Activated naive CD4-positive, alpha-beta T cell treated with anti-CD3 and anti-CD28 coated beads, Interleukin-2, amount 10 ng/mL, durations not matched to agents 7 days and 5 days (primary cell): ENCODE measurements at regions not wholly inside any gene's neighbourhood (a gene's known extent, or its start where the extent isn't known, plus 50 kb on each side); places are given as distances from the start of the nearest gene placed in this dataset.
"Not testable (repeated sequence)": the region's sequence is repeated elsewhere in the genome, so short reads cannot be mapped to it uniquely, and the experiment has no call there.

ENCODE experiments used
- CTCF ChIA-PET: fragments of 350-600 bp; sonication (Branson Sonifier 250); formaldehyde crosslinking; loops from one replicate; lab custom pipeline; 2021; ENCODE audit warnings: antibody characterized with exemption; lab: Charles Lee
- DNase-seq: peaks from one replicate; pipeline ENCODE4 v3.0.0-alpha.2; 2020
- H3K27ac Mint-ChIP-seq: one replicate; pipeline ENCODE4 v1.8.0; 2021; ENCODE audit warnings: mild to moderate bottlenecking, moderate library complexity, mixed read lengths
- H3K27me3 Mint-ChIP-seq: one replicate; pipeline ENCODE4 v1.8.0; 2021; ENCODE audit warnings: mild to moderate bottlenecking, mixed read lengths
- H3K36me3 Mint-ChIP-seq: one replicate; pipeline ENCODE4 v1.8.0; 2021; ENCODE audit warnings: mixed read lengths
- H3K4me1 Mint-ChIP-seq: one replicate; pipeline ENCODE4 v1.8.0; 2021; ENCODE audit warnings: mixed read lengths
- H3K4me3 Mint-ChIP-seq: one replicate; pipeline ENCODE4 v1.8.0; 2021; ENCODE audit warnings: mild to moderate bottlenecking, moderate library complexity, mixed read lengths
- H3K9me3 Mint-ChIP-seq: one replicate; pipeline ENCODE4 v1.8.0; 2021; ENCODE audit warnings: mixed read lengths

DNA sequence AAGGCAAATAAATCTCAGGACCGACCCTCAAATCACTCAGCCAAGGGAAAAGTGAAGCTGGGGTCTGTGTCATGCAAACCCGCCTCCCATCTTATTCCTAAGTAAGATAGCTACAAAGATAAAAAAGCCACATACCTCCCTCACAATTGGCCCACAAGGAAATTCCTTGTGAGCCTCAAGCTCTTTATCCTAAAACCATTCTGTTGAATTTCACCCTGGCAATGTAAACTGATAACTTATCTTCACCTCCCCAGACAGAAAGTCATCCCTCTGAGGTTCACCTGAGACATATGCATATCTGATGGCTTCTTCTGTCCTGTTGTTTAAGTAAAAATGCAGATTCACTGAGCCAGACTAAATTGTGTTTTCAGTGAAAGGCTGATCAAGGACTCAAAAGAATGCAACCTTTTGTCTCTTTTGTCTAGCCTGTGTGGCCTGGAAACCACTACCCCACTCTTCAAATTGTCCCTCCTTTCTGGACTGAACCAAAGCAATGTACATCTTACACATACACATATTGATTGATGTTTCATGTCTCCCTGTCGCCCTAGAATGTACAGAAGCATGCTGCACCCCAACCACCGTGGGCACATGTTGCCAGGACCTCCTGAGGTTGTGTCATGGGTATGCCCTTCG is 91.3 kb downstream of the MFAP3L start:
- H3K9me3 Mint-ChIP-seq: no peaks in the 10 kb centered on the region
- H3K4me3 Mint-ChIP-seq: no peak overlapping the region
- peaks cover 4% of the 10 kb centered on the region for H3K27me3 Mint-ChIP-seq
- H3K27ac Mint-ChIP-seq: no peak overlapping the region
- H3K4me1 Mint-ChIP-seq: no peaks in the 10 kb centered on the region
- no peak for DNase-seq
- no peaks in the 10 kb centered on the region for H3K36me3 Mint-ChIP-seq
- CTCF ChIA-PET: no interaction called here

DNA sequence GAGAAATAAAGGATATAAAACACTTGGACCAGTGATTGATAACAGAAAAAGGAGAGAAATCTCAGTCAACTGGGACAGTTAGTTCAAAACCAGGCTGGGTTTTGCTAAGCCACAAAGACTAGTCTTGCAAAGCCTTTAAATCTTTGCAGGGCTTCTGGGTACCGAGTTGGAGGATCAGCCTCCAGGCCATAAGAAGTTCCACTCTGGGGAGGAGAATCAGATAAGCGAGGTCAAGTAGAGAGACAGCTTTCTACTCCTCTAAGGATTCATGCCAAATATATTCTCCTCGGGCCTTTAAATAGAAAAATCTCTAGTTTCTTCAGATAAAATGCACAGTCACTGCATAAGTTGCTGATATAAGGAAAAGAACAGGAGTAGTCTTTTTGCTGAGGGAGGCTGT is 92.7 kb downstream of the MFAP3L start:
- no peak overlapping the region for H3K27ac Mint-ChIP-seq
- no peak for DNase-seq
- H3K9me3 Mint-ChIP-seq: no peaks in the 10 kb centered on the region
- CTCF ChIA-PET: no interaction called here
- no peak overlapping the region for H3K4me3 Mint-ChIP-seq
- peaks cover 4% of the 10 kb centered on the region for H3K27me3 Mint-ChIP-seq
- H3K36me3 Mint-ChIP-seq: no peaks in the 10 kb centered on the region
- H3K4me1 Mint-ChIP-seq: no peaks in the 10 kb centered on the region

DNA sequence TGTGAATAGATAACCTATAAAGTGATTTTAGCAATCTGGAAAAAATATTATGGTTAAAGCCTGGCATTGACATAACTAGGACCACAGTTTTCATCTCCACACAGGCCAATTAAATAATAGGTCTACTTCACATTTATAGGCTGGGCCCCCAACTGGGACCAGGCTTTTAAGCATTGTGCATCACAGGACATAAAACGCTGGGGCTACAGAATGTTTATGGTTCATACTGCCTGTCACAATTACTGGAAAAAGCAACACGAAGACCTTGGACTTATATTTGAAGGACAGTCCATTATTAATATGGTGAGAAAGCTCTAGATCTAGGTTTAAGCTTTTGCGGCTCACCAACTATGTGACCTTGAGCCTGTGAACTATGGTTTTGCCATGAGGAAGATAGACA is 94.2 kb downstream of the MFAP3L start:
- CTCF ChIA-PET: no interaction called here
- Mint-ChIP-seq H3K27ac (no peak overlapping the region), H3K4me1 (no peaks in the 10 kb centered on the region), H3K9me3 (no peaks in the 10 kb centered on the region), H3K4me3 (no peak overlapping the region), H3K27me3 (peaks cover 4% of the 10 kb centered on the region), H3K36me3 (no peaks in the 10 kb centered on the region)
- no peak for DNase-seq

DNA sequence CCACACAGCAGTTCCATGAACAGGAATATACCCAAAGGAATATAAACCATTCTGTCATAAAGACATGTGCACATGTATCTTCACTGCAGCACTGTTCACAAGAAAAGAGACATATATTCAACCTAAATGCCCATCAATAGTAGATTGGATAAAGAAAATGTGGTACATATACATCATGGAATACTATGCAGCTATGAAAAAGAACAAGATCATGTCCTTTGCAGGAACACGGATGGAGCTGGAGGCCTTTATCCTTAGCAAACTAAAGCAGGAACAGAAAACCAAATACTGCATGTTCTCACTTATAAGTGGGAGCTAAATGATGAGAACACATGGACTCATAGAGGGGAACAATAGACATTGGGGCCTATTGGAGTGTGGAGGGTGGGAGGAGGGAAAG is 95.4 kb downstream of the MFAP3L start:
- DNase-seq, H3K36me3 Mint-ChIP-seq, H3K4me1 Mint-ChIP-seq, H3K4me3 Mint-ChIP-seq, CTCF ChIA-PET, H3K9me3 Mint-ChIP-seq, H3K27me3 Mint-ChIP-seq, H3K27ac Mint-ChIP-seq: not testable (repeated sequence)

- Mint-ChIP-seq H3K9me3 (no peaks in the 10 kb centered on the region), H3K4me3 (no peak overlapping the region), H3K4me1 (no peaks in the 10 kb centered on the region), H3K27me3 (peaks cover 4% of the 10 kb centered on the region), H3K27ac (no peak overlapping the region), H3K36me3 (no peaks in the 10 kb centered on the region)
- CTCF ChIA-PET: no interaction called here
- DNase-seq: no peak
Measured at GRCh38 chr4:169927280-169927679, 98.9 kb downstream of the MFAP3L start.

DNA sequence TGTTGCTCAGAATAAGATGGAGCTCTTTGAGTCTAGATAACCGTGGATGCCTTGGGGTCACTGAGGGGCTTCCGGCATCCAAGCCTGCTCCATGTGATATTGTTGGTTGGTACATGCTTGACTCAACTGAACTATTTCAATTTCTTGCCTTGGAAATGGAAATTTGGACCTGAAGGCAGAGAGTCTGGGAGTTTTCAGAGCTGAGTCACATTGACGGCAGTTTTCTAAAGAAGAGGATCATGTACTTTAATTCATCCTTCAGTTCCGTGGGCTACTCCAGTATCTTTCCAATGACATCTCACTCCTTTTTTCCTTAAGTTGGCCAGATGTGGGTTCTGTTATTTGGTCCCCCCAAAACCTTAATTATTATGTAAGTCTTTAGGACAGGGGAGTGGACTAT is 100.5 kb downstream of the MFAP3L start:
- Mint-ChIP-seq H3K4me3 (no peak overlapping the region), H3K27me3 (peaks cover 4% of the 10 kb centered on the region), H3K27ac (no peak overlapping the region), H3K36me3 (no peaks in the 10 kb centered on the region), H3K9me3 (no peaks in the 10 kb centered on the region), H3K4me1 (no peaks in the 10 kb centered on the region)
- DNase-seq: no peak
- CTCF ChIA-PET: no interaction called here

DNA sequence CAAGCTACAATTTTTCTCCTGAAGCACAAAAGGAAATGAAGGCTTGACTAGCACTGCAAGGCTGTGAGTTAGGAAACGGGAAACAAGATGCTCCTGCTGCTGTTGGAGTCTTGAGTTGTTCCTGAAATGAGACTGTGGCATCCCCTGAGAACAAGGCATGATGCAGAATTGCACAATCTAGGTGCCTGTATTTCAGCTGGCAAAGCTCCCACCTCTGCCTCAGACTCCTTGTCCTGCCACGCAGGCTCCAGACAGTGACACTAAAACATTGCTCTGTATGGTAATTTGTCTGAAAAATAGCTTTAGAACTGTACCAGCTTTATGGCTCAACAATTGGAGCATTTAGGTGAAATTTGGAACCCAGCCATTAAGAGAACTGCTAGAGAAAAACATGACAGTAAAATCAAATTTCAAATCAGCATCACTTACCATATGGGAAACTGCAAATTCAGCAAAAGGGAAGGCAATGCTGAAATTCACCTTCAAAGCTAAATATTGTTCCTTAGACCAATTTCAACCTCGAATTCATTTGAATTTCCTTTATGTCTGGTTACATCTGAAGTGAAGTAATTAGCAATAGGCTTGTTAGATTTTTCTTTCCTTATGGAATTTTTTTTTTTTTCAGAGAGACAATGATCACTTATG is 103.4 kb downstream of the MFAP3L start:
- Mint-ChIP-seq H3K27me3 (no peaks in the 10 kb centered on the region), H3K36me3 (no peaks in the 10 kb centered on the region), H3K4me3 (no peak overlapping the region), H3K27ac (no peak overlapping the region), H3K9me3 (no peaks in the 10 kb centered on the region), H3K4me1 (no peaks in the 10 kb centered on the region)
- no peak for DNase-seq
- CTCF ChIA-PET: no interaction called here

- CTCF ChIA-PET: no interaction called here
- Mint-ChIP-seq H3K27me3 (no peaks in the 10 kb centered on the region), H3K9me3 (peaks cover 7% of the 10 kb centered on the region), H3K27ac (no peak overlapping the region), H3K36me3 (no peaks in the 10 kb centered on the region), H3K4me1 (no peaks in the 10 kb centered on the region), H3K4me3 (no peak overlapping the region)
- DNase-seq: no peak
Measured at GRCh38 chr4:169921732-169922131, 104.5 kb downstream of the MFAP3L start.

GRCh38 chr4:169921237-169921636 is 105.0 kb downstream of the MFAP3L start:
- Mint-ChIP-seq H3K9me3 (peaks cover 7% of the 10 kb centered on the region), H3K36me3 (no peaks in the 10 kb centered on the region), H3K4me3 (no peak overlapping the region), H3K27me3 (no peaks in the 10 kb centered on the region), H3K4me1 (no peaks in the 10 kb centered on the region), H3K27ac (no peak overlapping the region)
- DNase-seq: no peak
- CTCF ChIA-PET: interaction anchor here (0.6 kb wide), 1 partner anchor 288 kb away, joined by 3 read pairs; no protein-coding TSS in a partner anchor

- H3K4me1 Mint-ChIP-seq, H3K9me3 Mint-ChIP-seq, CTCF ChIA-PET, H3K27me3 Mint-ChIP-seq, DNase-seq, H3K36me3 Mint-ChIP-seq, H3K27ac Mint-ChIP-seq, H3K4me3 Mint-ChIP-seq: not testable (repeated sequence)
Measured at GRCh38 chr4:169919194-169920124, 106.7 kb downstream of the MFAP3L start.

DNA sequence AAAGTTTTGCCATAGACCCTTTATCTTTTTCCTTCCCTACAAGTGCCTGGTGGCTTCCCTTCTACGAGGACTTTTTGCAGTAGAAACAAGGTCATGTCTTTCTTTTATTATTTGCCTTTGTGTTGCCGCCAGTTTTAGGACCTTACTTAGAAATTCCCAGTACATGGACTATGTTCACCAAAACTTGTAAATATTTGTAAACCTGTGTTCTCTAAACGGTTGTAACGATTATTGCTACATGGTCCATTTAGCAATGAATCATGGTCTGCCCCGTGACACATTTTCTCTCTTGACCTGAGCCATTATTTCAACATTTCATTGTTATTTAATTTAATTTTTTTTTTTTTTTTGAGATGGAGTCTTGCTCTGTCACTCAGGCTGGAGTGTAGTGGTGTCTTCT is 110.7 kb downstream of the MFAP3L start:
- Mint-ChIP-seq H3K4me1 (no peaks in the 10 kb centered on the region), H3K27ac (no peak overlapping the region), H3K4me3 (no peak overlapping the region), H3K36me3 (no peaks in the 10 kb centered on the region), H3K27me3 (no peaks in the 10 kb centered on the region), H3K9me3 (peaks cover 7% of the 10 kb centered on the region)
- CTCF ChIA-PET: no interaction called here
- DNase-seq: no peak

DNA sequence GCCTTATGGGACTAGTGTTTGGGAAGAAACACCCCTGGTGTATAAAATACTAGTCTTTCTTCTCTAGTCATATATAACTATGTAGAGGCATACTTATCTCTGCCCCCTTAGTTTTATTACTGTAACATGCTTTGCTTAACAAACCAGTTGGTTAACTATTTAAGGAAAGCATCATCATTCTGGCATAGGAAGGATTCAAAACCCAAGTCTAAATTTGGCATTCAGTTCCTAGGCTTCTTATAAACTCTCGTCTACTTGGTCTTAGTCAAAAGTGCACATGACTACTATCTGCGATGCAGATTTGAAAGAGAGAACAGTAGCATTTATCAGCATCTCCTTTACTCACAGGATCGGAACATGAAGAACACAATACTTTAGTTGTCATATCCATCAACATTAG is 111.3 kb downstream of the MFAP3L start:
- no peak overlapping the region for H3K27ac Mint-ChIP-seq
- no peak overlapping the region for H3K4me3 Mint-ChIP-seq
- no peak for DNase-seq
- CTCF ChIA-PET: no interaction called here
- no peaks in the 10 kb centered on the region for H3K4me1 Mint-ChIP-seq
- H3K36me3 Mint-ChIP-seq: no peaks in the 10 kb centered on the region
- peaks cover 7% of the 10 kb centered on the region for H3K9me3 Mint-ChIP-seq
- H3K27me3 Mint-ChIP-seq: no peaks in the 10 kb centered on the region

DNA sequence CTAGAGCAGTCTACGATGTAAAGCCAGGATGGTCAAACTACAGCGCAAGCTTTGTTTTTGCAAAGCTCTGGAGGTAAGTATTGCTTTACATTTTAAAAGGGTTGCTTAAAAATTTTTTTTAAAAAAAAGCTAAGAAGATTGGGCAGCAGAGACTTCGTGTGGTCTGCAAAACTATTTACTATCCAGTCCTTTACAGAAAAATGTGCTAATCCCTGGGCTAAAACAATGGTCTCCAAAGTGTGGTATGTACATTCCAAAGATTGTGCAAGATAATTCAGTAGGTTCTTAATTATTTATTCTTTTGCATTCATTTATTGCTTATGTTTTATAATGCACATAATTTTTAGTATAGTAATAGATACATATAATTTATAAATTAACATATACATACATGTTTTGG is 113.2 kb downstream of the MFAP3L start:
- Mint-ChIP-seq H3K4me3 (no peak overlapping the region), H3K27ac (no peak overlapping the region), H3K27me3 (no peaks in the 10 kb centered on the region), H3K4me1 (no peaks in the 10 kb centered on the region), H3K9me3 (peaks cover 7% of the 10 kb centered on the region), H3K36me3 (no peaks in the 10 kb centered on the region)
- CTCF ChIA-PET: no interaction called here
- DNase-seq: no peak

DNA sequence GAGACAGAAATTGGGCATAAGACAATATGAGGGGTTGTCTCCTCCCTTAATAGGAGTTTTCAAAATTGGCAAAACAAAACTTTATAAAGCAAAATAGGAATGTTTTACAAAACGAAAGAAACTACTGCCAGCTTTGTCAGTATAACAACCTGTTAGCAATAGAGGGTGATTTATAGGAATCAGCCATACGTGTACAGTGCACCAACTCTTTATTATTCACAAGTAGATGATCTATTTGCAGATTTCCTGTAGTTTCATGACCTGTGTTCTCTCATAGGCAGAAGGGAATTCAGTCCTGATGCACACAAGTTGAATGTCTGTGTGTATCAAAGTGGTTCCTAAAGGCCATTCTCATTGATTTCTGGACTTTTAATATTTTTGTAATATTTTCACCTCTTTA is 116.3 kb downstream of the MFAP3L start:
- no peak overlapping the region for H3K27ac Mint-ChIP-seq
- H3K36me3 Mint-ChIP-seq: no peaks in the 10 kb centered on the region
- no peaks in the 10 kb centered on the region for H3K4me1 Mint-ChIP-seq
- CTCF ChIA-PET: no interaction called here
- H3K9me3 Mint-ChIP-seq: no peaks in the 10 kb centered on the region
- no peak for DNase-seq
- no peak overlapping the region for H3K4me3 Mint-ChIP-seq
- H3K27me3 Mint-ChIP-seq: no peaks in the 10 kb centered on the region

GRCh38 chr4:169909479-169909878 is 116.7 kb downstream of the MFAP3L start:
- no peak for DNase-seq
- Mint-ChIP-seq H3K27me3 (no peaks in the 10 kb centered on the region), H3K4me1 (no peaks in the 10 kb centered on the region), H3K36me3 (no peaks in the 10 kb centered on the region), H3K4me3 (no peak overlapping the region), H3K9me3 (no peaks in the 10 kb centered on the region), H3K27ac (no peak overlapping the region)
- CTCF ChIA-PET: no interaction called here
